ENCODE measurements at regions not wholly inside any gene's neighbourhood (a gene's known extent, or its start where the extent isn't known, plus 50 kb on each side); places are given as distances from the start of the nearest gene placed in this dataset.
A peak's percentile ranks its signal among the peaks of the same experiment; 100 is the strongest.

- no peak overlapping the region for H3K4me3 ChIP-seq (ENCODE audit: low read length)
- no peak for TF ChIP-seq CTCF (conservative IDR thresholded peaks at IDR 0.05; ENCODE audit: low read length)
- DNase-seq (ENCODE audit: low read depth) = peak; percentile 8
Measured at GRCh38 chr6:84920021-84920420, 155.6 kb upstream of the TBX18 start.

GRCh38 chr6:84916704-84917103 lies 152.3 kb upstream of the TBX18 start:
- no peak overlapping the region for H3K4me3 ChIP-seq (ENCODE audit: low read length)
- no peak for DNase-seq (ENCODE audit: low read depth)
- no peak for TF ChIP-seq CTCF (conservative IDR thresholded peaks at IDR 0.05; ENCODE audit: low read length)

- TF ChIP-seq CTCF (conservative IDR thresholded peaks at IDR 0.05; ENCODE audit: low read length) = no peak
- H3K4me3 ChIP-seq (ENCODE audit: low read length) = no peak overlapping the region
- DNase-seq (ENCODE audit: low read depth) = no peak
Measured at GRCh38 chr6:84912472-84913322, 148.3 kb upstream of the TBX18 start.

- H3K4me3 ChIP-seq (ENCODE audit: low read length) = no peak overlapping the region
- DNase-seq (ENCODE audit: low read depth) = no peak
- no peak for TF ChIP-seq CTCF (conservative IDR thresholded peaks at IDR 0.05; ENCODE audit: low read length)
Measured at GRCh38 chr6:84910906-84911607, 146.7 kb upstream of the TBX18 start.

- TF ChIP-seq CTCF (conservative IDR thresholded peaks at IDR 0.05; ENCODE audit: low read length) = no peak
- DNase-seq (ENCODE audit: low read depth) = no peak
- H3K4me3 ChIP-seq (ENCODE audit: low read length) = no peak overlapping the region
Measured at GRCh38 chr6:84908304-84908904, 144.0 kb upstream of the TBX18 start.

- no peak overlapping the region for H3K4me3 ChIP-seq (ENCODE audit: low read length)
- no peak for DNase-seq (ENCODE audit: low read depth)
- no peak for TF ChIP-seq CTCF (conservative IDR thresholded peaks at IDR 0.05; ENCODE audit: low read length)
Measured at GRCh38 chr6:84906514-84906913, 142.1 kb upstream of the TBX18 start.
